Activated CD4-positive, alpha-beta T cell treated with anti-CD3 and anti-CD28 coated beads for 24 hours (primary cell): ENCODE measurements at regions not wholly inside any gene's neighbourhood (a gene's known extent, or its start where the extent isn't known, plus 50 kb on each side); places are given as distances from the start of the nearest gene placed in this dataset.

Experiments
- DNase-seq, 2 donors: peaks; one replicate each; pipeline ENCODE4 v3.0.0-alpha.2; 2020; ENCODE audit warnings: low read depth in 2 of 2

DNA sequence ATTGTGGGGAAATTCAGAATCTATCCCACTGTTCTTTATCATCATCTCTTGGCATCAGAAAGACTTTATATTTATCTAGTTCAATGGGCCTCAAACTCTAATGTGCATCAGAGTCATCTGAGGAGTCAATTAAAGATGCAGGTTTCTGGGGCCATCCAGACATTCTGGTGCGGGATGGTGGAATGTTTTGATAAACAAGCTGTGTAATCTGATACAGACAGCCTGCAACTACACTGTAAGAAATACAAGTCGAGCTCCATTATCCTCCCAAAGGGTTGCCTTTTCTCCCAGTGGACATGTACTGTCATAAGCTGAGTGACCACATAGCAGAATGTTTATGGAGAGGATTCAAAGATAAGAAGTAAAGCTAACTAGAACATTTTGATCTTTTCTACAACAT, 515.3 kb upstream of the DCC start:
- no peak for DNase-seq

DNA sequence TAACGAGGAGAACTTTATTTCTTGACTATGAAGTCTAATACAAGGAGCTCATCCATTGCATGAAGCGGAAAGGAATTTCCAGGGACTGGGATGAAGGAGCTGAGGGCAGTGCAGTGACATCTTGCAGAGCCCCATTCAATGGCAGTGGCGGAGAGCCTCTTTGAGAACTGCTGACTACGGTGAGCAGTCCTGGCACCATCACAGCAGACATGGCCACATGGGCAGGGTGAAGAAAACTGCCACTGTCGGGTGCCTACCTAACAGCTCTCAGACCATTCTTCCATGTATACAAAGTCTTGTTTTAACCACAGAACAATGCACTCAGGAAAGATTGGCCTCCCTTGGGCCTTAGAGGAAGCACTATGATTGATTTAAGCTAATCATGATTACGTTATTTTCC, 506.1 kb upstream of the DCC start:
- DNase-seq = no peak

DNA sequence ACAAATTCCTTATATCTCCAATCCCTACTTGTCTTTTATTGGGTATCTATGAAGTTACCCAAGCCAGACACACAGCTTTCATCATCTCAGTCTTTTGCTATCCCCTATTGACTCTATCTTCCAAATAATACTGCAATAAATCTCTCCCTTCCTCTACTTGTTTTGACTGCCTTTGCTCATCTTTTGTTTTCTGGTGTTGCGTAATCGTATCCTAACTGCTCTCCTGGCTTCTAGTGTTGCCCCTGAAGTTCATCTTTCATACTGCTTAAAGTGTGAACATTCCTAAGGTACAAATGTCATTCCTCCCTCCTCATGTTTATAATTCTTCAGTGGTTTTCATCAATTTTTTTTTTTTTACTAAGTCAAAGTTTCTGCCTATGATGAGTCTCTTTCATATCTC, 491.3 kb upstream of the DCC start:
- DNase-seq = no peak

DNA sequence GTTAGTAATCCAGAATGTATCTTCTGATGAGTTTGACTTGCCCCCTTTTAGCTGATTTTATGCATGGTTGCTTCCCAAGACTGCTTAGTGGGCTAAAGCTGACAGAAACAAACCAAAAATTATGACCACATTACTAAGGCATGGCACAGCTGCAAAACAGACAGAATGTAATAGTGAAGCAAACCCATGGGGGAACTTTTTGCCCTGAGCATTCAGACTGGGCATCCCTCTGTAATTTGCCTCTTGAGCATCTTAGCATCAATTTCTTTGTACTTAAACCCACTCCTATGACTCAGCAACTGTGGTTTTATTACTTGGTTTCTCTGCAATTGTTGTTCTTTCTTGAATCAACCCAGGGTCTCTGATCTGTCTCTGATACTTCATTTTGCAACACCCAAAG, 487.3 kb upstream of the DCC start:
- DNase-seq = no peak

DNA sequence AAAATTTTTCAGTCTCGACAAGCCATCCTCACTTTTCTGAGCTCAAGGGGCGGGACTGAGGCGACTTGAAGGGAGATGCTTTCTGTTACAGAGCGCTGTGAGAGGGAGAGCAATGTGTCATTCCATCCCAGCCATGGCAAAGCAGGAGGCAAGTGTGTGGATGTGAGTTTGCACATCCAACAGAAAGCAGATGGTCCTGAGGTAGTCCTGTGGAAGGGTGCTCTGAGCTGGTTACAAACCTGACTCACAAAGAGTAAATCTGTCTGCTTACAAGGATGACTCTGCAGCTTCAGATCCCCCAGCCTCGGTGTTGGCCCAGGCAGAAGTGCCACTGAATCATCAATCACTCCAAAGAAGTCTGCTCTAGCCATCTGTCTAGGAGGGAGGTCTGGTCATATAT, 482.0 kb upstream of the DCC start:
- no peak for DNase-seq

DNA sequence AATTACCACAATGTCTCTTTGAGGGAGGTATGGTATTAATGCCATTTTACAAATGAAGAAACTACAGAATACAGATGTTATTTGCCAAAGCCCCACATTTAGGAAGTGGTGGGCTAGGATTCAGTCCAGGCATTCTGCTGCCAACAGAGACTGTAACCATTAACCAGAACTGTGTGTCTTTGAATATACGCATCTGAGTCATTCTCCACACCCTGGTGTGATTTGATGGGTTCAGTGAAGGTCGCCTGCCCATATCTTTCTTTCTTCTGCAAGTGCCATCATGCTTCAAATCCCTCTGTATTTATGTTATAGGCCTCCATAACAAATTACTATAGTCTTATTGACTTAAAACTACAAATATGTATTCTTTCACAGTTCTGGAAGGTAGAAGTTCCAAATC, 479.0 kb upstream of the DCC start:
- no peak for DNase-seq

DNA sequence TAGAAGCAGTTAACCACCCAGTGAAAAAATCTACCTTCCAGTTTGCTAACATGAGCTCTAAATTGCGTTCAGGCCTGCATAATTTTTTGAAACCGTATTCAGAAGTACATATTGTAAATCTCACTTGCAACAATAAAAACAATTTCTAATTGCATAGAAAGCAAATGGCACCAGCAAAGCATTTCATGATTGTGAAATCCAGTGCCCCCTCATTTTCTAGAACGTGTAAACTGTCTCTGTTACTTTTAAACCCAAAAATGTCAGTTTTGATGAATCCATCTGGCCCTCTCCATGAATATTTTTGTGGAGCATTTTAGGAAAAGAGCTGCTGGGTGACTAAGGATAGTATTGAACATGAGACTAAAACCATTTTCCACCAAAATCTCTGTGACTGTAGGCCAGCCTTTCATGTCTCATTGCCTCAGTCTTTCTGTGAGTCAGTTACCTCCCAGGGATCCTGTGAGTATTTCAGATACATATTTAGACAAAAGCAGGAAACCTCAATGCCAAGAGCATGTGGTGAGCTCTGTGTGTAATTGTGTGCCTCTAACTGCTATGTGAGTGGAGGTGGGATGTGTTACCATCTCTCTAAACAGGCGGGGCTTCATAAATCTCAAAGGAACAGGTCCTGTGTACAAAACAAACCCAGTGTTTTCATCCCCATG, 477.8 kb upstream of the DCC start:
- no peak for DNase-seq

DNA sequence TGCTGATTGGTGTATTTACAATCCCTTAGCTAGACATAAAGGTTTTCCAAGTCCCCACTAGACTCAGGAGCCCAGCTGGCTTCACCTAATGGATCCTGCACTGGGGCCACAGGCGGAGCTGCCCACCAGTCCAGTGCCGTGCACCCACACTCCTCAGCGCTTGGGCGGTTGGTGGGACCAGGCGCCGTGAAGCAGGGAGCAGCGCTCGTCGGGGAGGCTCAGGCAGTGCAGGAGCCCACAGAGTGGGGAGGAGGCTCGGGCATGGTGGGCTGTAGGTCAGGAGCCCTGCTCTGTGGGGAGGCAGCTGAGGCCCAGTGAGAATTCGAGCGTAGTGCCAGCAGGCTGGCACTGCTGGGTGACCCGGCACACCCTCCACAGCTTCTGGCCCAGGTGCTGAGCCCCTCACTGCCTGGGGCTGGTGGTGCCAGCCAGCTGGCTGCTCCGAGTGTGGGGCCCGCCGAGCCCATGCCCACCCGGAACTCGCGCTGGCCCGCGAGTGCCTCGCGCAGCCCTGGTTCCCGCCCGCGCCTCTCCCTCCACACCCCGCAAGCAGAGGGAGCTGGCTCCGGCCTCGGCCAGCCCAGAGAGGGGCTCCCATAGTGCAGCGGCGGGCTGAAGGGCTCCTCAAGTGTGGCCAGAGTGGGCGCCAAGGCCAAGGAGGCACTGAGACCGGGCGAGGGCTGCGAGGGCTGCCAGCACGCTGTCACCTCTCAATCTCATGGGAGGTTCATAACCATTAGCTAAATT, 475.6 kb upstream of the DCC start:
- DNase-seq = no peak

DNA sequence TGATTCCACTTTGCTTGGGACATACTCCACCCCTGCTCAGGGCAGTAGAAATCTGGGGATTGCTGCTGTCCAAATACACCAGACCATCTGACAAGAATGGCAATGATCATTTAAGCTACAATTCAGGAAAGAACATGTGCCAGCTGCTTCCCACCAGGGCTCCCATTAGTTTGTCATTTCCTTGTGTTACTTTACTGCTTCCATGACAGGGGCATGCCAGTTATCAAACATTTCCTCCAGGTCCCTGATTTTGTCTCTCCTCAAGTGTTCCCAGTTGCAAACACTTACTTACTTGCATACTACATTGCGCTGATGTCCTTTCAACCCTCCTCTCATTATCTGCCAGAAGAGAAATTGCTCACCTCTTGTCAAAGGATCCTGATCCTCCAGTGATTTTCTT, 474.5 kb upstream of the DCC start:
- DNase-seq = no peak

DNA sequence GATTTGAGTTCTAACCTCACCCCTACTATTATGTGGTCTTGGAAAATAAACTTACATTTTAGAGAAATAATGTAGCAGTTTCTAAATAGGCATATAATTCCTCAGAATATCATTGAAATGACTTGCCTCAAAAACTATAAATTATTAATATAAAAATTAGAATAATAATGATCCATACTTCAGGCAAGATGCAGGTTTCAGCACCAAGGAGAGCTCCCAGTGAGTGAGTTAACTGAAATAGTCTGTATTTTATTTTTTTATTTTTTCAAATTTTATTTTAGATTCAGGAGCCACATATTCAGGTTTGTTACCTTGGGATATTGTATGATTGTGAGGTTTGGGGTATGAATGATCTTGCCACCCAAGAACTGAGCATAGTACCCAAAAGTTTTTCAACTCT, 472.2 kb upstream of the DCC start:
- no peak for DNase-seq

DNA sequence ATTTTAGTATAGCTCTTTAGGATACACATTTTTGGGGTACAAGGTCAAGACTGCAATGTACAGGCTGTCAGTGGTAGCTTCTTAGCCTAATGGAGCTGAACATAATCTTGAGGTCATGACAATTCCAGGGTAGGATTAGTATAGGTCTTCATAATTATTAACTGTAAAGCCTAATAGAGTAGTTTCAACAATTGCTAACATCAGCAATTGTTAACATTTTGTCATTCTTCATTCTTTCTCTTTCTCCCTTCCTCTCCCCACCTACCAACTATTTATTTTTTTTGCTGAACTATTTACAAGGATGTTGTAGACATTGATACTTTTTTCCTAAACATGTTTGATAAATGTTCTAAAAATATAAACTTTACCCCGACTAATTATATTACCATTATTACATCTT, 461.3 kb upstream of the DCC start:
- DNase-seq = no peak

DNA sequence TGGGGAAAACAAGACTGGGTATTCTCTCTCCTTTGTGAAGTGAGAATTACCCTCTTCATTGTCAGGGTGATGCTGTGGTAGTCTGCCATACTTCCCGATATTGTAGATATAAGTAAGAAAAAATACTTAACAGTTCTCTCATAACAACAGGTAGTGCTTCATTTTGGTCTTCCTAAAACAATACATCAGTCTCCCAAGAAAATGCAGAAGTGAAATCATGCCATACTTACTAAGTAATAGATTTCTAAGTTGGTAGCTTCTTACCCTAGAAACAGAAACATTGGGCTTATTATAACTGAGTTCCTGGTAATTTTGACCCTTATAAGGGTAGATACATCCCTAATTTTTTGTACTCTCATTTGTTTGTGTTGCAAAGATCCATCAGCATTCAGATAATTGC, 460.7 kb upstream of the DCC start:
- DNase-seq = no peak

DNA sequence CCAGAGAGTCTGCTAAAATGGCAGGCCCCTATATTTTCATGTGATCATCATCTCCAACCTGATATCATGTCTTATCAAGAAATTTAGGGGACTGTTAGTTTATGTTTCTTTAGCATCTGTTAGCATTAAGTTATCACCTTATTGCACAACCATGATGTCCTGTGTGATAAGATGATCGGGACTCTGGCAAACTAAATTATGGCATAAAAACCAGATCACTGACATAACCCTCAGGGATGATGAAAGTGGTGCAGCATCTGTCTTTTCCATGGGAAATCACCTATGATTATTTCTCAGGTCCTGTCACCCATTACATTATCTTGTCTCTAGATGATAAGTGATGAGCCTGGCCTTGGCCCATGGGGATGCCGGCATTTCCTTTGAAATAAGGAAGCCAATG, 458.6 kb upstream of the DCC start:
- no peak for DNase-seq

DNA sequence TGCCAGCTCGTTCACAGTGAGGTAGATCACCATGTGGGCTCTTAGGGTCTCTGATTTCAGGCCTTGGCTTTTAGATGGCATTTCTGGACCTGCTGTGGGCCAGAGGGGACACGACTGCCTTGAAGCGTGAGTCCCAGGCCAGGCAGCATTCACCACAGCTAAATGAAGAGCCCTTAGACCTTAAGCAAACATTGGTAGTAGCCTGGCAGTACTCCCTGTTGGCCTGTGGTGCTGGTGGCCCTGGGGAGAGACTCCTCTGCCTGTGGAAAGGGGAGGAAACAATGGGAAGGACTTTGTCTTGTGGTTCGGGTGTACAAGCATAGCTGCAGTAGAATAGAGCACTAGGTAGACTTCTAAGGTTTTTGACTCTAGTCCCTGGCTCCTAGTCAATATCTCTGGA, 456.0 kb upstream of the DCC start:
- DNase-seq = no peak

DNA sequence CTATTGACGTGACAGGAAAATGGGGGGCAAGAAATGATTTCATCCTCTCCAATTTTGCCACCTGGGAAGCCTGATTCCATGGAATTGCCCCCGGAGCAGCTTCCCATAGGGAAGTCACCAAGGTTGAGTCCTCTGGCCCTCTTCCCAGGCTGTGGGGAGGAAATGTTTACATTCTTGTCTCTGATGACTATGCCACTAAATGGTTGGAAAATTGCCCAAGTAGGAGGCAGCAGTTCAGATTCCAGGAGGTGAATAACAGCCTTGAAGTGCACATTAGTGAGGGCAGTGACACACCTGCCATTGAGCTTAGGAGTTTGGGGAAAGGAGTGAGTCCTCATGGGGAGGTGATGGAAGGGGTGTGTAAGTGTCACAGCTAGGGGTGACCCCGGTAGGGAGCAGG, 449.2 kb upstream of the DCC start:
- no peak for DNase-seq

DNA sequence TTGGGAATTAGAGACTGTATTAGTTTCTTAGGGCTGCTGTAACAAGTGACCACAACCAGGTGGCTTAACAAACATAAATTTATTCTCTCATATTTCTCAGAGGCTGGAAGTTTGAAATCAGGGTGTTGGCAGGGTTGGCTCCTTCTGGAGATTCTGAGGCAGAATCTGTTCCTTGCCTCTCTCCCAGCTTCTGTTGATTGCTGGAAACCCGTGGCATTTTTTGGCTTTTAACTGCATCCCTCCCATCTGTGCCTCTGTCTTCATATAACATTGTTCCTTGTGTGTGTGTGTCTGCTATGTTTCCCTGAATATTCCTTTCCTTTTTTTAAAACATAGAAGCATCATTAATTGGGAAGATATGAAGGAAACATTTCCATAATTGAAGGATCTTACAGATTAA, 448.1 kb upstream of the DCC start:
- no peak for DNase-seq

DNA sequence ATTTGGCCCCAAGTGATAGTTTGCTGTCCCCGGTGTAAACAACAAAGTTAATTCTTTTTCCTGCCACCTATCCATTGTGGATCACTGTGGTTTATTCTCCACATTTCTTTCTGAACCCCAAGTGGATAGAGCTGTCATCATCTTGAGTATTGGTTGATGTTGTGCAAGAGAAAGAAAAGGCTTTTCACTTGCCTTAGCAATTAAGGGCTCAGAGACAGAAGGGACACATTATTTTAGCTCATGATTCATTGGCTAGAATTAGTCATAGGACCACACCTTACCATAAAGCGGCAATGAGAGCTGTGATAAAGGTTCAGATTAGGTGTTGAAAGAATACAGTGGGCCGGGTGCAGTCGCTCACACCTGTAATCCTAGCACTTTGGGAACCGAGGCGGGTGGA, 442.1 kb upstream of the DCC start:
- DNase-seq = no peak

DNA sequence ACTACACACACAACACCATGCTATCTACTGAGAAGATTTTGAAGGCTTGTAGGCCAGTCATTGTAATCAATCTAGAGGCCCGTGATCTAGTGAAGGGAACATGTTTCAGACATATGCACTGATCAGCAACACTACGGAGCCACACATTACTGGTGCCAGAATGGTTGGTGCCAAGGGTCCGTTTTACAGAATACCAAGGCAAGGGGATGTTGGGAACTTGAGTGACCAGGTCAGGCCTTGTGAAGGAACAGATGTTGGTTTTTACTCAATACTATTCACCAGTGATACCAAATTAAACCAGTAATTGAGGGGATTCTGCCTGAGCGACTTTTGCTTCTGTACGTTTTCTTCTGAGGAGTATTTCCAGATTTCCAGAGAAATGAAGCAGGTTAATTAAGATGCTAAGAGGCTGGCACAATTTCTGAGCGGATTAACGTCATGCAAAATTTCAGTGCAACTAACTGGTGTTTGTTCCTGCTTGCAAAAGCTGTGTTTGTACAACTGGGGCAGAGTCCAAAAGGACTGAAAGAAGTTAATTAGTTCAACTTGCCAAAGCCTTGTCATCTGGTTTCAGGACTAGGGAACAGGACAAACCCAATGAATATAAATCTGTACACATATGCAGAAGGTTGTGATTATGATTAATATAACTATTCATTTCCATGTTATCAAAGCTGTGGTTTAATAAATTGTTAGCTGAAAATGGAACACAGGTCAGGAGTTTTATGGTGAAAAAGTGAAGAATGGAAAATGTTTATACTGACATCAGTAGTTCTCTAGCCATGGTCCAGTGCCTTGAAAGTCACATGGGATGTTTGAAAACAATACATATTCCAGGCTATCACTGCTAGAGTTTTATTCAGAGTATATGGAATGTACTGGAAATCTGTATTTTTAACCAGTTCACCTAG, 432.1 kb upstream of the DCC start:
- DNase-seq = no peak

DNA sequence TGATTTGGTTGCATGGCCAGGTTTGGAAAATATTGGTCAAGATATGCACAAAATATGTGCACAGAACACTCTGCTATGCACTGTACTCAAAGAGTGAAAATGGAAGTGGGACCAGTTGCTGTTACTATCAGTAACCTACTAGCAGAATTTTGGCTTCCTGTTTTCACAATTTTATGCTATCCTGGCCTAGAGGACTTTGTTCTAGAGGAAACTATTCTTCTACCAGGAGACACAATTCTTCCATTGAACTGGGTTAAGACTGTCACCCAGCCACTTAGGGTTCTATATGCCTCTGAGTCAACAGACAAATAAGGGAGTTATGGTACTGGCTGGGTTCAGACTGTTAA, 431.4 kb upstream of the DCC start:
- DNase-seq = no peak

DNA sequence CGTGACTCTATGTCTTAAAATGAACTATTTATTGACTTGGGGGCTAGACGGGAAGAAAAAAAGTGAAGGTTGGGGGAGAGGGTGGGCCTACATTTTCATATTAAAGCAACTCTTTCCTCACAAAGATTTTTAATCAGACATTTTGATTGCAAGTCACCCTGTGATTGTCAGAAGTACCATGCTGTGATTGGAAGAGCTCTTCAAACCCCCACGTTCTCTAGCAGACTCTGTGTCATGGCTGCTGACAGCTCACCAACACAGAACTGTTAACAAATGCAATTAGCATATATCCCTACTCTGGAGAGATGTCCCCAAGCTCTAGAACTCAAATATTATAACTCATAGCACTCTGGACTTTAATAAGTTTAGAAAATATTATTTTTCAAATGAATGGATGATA, 428.4 kb upstream of the DCC start:
- no peak for DNase-seq

DNA sequence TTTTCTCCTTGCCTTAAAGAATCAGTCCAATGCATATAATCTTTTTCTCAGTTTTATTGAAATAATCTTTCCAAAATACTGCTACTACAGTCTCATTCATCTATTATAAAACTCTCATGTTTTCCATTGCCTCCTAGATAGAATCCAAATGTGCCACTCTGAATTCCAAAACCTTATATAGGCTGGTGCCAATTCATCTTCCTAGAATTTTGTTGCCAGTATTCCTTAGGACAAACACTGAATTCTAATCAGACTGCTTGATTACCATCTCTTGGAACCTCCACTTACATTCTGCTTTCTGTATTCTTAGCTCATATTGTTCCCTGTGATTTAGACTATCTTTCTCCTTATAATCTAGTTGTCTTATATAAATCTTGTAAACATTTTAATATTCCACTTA, 427.6 kb upstream of the DCC start:
- DNase-seq = no peak

DNA sequence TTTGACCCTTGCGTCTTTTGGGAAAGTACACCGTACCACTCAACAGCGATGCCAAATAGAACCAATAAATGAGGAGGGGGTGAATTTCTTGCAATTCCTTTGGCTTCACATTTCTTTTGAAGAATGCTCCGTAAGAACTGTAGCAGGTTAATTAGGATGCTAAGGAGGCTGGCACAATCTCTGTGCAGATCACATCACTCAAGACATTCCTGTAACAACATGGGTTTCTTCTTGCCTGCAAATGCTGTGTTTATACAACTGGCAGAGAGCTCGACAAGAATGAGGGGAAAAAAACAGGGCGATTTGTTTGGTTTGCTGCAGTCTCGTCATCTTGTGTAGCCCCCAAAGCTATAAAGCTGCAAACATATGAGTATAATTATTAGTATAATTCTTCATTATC, 424.8 kb upstream of the DCC start:
- DNase-seq = no peak

DNA sequence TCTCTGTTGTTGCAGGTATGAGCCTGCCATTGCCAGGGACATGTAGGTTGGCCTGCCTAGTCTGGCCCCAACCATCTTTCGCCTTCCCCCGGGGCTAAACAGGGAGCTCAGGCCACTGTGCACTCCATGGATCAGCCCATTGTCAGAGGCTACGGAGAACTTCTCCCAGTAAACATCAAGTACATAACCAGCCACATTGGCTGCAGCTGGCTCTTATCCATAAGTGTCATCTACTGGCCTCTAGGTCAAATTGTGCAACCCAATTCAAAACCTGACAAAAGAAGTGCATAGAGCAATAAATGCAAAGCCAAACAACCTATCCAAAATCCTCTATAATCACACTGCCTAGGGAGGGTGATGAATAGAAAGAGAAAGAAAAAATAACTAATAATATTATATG, 418.1 kb upstream of the DCC start:
- no peak for DNase-seq
